Sciatic nerve (tissue), 2 donors: ENCODE measurements at regions not wholly inside any gene's neighbourhood (a gene's known extent, or its start where the extent isn't known, plus 50 kb on each side); places are given as distances from the start of the nearest gene placed in this dataset.
A peak's percentile ranks its signal among the peaks of the same experiment; 100 is the strongest.

Experiments used
- ATAC-seq: fragments of 200-7000 bp; cut with Tn5 transposase; one replicate; pipeline ENCODE4 v1.9.1; 2020; ENCODE audit warnings: mild to moderate bottlenecking, moderate library complexity
- DNase-seq: peaks from one replicate; pipeline ENCODE4 v3.0.0-alpha.2; 2020; ENCODE audit warnings: low spot score
- intact Hi-C: fragments of 100-400 bp; cut with DNase I; formaldehyde crosslinking; loops from one replicate; pipeline ENCODE4 v1.14.2; 2022
- donor health status: DM: no; HTN: no; CAD: no.
- donor health status: DM: no; HTN: no; CAD: no.

GRCh38 chr10:90458571-90458970 is 399.3 kb downstream of the HTR7 start:
- DNase-seq (no peak), ATAC-seq (no peak)
- intact Hi-C loops, result no loop called here

- intact Hi-C loops, result no loop called here
- no peak for ATAC-seq
- DNase-seq, result no peak
Measured at GRCh38 chr10:90461437-90462155, 396.2 kb downstream of the HTR7 start.

DNA sequence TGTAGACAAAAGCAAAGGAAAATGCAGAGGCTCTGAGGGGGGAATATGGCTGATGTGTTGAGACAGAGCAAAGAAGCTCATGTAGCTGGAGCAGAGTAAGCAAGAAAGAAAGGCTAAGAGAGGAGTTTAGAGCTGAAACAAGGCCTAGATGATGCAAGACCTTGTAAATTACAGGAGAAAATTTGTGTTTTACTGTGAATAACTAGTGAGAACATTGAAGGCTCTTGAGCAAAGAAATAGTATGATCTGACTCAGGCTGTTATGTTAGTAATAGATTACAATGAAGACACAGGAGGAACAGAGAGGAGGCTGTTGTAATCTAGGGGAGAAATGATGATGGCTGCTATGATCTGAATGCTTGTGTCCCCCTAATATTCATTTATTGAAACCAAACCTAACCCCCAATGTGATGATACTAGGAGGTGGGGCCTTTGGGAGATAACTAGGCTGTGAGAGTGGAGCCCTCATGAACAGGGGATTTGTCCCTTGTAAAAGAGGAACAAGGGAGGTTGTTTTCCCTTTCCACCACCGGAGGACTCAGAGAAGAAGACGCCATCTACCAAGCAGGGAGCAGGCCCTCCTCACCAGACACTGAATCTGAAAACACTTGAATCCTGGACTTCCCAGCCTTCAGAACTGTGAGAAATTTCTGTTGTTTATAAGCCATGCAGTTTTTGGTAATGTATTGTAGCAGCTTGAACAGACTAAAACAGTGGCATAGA is 394.9 kb downstream of the HTR7 start:
- ATAC-seq (no peak), DNase-seq (no peak)
- intact Hi-C loops, result no loop called here

GRCh38 chr10:90464329-90464728 is 393.5 kb downstream of the HTR7 start:
- no peak for ATAC-seq
- intact Hi-C loops, result no loop called here
- no peak for DNase-seq

DNA sequence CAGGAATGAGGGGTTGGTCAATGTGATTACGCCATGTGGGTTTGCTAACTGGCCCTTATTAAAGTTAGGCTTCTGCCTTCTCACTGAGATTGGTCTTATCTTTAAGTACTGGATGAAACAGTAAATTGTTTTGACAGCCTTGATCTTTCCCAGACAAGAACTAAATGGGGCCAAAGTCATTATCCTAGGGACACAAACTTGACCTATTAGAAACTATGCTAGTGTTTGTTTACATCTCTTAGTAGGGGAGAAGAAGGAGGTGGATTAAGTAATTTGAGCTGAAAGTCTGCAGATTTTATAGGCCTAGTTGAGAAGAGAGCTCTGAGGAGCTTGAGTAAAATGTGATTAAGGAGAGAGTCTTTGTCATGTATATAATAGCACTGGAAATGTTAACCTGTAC is 386.9 kb downstream of the HTR7 start:
- intact Hi-C loops, result no loop called here
- no peak for DNase-seq
- no peak for ATAC-seq

DNA sequence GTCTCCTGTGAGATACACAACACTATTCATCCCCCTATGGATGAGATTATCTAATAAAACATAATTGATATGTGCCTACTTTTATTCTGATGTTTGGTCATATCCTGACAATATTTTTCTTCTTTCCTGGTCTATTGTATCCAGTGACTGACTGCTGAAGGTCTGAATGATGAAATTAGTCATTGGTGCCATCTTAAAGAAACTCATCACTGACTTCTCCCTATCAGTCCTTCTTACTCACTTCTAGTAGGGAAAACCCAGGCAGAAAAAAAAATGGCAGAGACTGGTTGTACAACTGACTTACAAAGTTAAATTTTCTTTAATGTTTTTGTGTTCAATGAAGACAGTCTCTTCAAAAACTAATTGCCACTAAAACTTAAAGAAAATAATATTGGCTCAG is 377.4 kb downstream of the HTR7 start:
- ATAC-seq (no peak), DNase-seq (no peak)
- intact Hi-C loops, result no loop called here

DNA sequence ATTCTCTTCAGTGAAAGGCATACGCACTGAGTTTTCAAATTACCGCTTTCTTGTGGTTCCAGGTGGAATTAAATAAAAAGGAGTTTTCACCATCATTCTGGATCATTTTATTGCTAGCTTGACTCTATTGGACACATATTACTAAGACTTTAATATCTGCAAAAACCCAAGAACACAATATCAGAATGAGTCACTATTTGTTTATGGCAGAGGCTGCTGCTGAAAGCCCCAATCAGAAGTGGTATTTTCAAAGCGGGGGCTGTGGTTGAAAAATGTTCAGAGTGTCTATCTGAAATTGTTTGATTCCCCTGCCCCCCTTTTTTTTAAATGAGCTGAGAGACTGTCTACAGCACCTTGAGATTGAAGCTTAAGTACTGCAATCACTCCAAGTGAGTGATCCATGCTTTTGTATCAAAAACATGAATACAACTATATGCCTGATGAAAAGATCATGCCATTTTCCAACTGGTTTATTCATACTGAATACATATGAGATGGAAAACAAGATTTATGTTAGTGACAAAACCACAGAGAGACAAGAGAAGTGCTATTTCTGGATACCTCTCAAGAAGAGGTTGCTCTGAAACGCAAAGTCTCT is 376.4 kb downstream of the HTR7 start:
- intact Hi-C loops, result no loop called here
- no peak for ATAC-seq
- DNase-seq, result no peak

DNA sequence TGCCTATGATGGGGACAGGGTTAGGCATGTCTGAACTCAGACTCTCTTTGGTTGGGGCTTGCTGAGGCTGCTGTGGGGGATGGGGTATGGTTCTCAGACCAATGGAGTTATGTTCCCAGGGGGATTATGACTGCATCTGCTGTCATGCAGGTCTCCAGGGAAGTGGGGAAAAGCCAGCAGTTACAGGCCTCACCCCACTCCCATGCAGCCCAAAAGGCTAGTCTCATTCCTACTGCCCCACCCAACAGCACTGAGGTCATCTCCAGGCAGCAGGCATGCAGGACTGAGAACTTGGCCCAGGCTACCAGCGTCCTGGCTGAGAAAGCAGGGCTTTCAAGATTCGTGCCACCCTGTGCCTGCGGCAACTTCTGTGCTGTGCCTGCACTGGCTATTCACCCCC is 373.3 kb downstream of the HTR7 start:
- intact Hi-C loops, result no loop called here
- no peak for DNase-seq
- ATAC-seq, result peak; percentile 52

GRCh38 chr10:90494183-90494582 is 363.7 kb downstream of the HTR7 start:
- DNase-seq (no peak), ATAC-seq (no peak)
- intact Hi-C loops, result no loop called here

GRCh38 chr10:90504172-90504571 is 353.7 kb downstream of the HTR7 start:
- intact Hi-C loops, result no loop called here
- no peak for DNase-seq
- ATAC-seq, result no peak

DNA sequence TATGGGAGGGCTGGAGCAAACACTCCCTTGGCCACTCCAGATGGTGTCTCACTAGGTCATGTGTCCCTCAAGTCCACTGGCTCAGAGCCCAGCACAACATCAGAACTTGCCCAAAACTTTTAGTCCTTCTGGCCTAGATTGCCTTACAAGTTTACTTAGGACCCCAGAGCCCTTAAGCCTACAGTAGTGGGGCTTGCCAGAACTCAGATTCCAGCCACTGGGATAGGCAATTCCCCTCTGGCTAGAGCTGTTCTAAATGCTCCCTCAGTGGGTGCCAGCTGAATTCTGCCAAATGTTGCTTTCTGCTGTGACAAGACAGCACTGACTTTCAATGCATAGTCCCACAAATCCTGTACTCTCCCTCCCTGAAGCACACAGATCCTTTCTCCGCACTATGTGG is 331.1 kb downstream of the HTR7 start:
- no peak for DNase-seq
- intact Hi-C loops, result no loop called here
- no peak for ATAC-seq

DNA sequence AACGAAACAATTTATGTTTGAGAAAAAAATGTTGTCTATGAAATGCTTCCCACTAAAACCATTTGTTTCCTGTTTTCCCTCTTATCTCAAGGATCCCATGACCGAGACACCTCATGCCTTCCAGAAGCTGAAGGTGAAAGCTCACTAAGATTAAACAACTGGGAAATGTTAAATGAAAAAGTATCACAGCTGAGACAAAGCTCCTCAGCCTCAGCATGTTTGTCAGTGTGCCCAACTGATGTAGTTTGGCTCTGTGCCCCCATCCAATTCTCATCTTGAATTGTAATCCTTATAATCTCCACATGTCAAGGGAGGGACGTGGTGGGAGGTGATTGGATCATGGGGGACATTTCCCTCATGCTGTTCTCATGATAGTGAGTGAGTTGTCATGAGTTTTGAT is 327.3 kb downstream of the HTR7 start:
- no peak for DNase-seq
- intact Hi-C loops, result no loop called here
- ATAC-seq, result no peak

DNA sequence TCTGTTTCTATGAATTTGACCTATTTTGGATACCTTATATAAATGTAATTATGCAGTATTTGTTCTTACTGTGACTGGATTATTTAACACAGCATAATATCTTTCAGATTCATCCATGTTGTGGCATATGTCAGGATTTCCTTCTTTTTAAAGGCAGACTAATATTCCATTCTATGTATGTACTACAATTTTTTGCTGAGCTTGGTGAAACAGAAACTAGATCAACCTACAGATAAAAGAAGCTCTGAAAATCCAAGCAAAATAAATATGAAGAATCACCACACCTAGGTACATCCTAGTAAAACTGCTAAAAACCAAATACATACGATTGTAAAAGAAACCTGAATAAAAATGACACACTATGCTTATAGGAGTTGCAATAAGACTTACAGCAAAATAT is 300.5 kb downstream of the HTR7 start:
- ATAC-seq (no peak), DNase-seq (no peak)
- intact Hi-C loops, result no loop called here

DNA sequence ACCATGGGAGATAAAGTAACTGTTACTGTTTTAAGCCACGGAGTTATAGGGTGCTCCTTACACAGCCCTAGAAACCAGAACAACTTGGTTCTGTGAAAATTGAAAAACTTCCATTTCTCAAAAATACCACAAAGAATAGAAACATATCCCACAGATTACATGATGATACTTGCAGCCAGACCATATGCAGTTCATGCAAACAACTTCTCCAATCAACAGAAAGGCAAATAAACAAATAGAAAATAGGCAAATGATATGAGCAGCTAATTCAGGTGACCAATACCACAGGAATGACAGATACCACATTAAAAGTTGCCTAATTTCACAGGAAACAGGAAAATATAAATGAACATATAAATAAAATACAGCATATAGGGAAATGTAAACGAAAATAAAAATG is 297.5 kb downstream of the HTR7 start:
- intact Hi-C loops, result no loop called here
- ATAC-seq (no peak), DNase-seq (no peak)

GRCh38 chr10:90561666-90562065 is 296.2 kb downstream of the HTR7 start:
- intact Hi-C loops, result no loop called here
- ATAC-seq (no peak), DNase-seq (no peak)

- ATAC-seq, result no peak
- DNase-seq, result no peak
- intact Hi-C loops, result no loop called here
Measured at GRCh38 chr10:90571481-90572258, 286.2 kb downstream of the HTR7 start.

DNA sequence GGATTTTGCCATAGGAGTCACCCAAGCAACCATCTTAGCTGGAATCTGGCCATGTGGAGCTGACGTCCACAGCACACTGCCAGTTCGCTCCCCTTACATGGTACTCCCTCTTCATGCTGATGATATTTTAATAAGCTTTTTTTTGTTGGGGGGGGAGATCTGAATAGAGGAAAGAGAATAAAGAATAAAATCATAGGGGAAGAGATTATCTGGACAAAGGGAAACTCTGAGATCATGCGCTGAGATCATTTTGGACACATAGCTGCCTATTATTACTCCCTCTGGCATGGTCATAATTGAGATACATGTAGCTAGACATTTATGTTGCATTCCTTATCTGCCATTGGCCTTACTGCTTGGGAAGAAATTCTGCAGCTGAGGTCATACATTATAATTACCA is 282.7 kb downstream of the HTR7 start:
- intact Hi-C loops, result no loop called here
- ATAC-seq, result no peak
- DNase-seq, result no peak

GRCh38 chr10:90577569-90577968 is 280.3 kb downstream of the HTR7 start:
- no peak for ATAC-seq
- no peak for DNase-seq
- intact Hi-C loops, result no loop called here

GRCh38 chr10:90579602-90580242 is 278.1 kb downstream of the HTR7 start:
- ATAC-seq, result no peak
- intact Hi-C loops, result no loop called here
- DNase-seq, result no peak
